Neural cell (in vitro differentiated cells): ENCODE measurements at regions not wholly inside any gene's neighbourhood (a gene's known extent, or its start where the extent isn't known, plus 50 kb on each side); places are given as distances from the start of the nearest gene placed in this dataset.

ENCODE experiments used
- H2AFZ ChIP-seq: fragments of 200-600, 300-800 bp; sonication (generic), shearing (Covaris generic); 2 replicates; pipeline ENCODE4 v1.6.0; 2014; ENCODE audit warnings: low read depth, mild to moderate bottlenecking, antibody characterized with exemption, low read length, moderate library complexity
- H3F3A ChIP-seq: fragments of 200-600 bp; shearing (Covaris generic); 2 replicates; pipeline ENCODE4 v1.6.1; 2016; ENCODE audit warnings: mild to moderate bottlenecking, moderate library complexity, mixed read lengths, antibody characterized with exemption, low read length; ENCODE audit not compliant: insufficient read depth, poor library complexity, severe bottlenecking
- H3K27ac ChIP-seq: fragments of 200-600, 300-800 bp; sonication (generic), shearing (Covaris generic); 2 replicates; pipeline ENCODE4 v1.5.1; 2014; ENCODE audit warnings: mild to moderate bottlenecking, low read length, moderate library complexity
- H3K27me3 ChIP-seq: fragments of 300-800, 200-600 bp; sonication (generic), shearing (Covaris generic); 2 replicates; pipeline ENCODE4 v1.6.0; 2014; ENCODE audit warnings: mild to moderate bottlenecking, low read depth, low read length, moderate library complexity; ENCODE audit not compliant: insufficient read depth
- H3K36me3 ChIP-seq: fragments of 300-800, 200-600 bp; sonication (generic), shearing (Covaris generic); 2 replicates; pipeline ENCODE4 v1.5.1; 2014; ENCODE audit warnings: mild to moderate bottlenecking, antibody characterized with exemption, low read length, moderate library complexity; ENCODE audit not compliant: insufficient read depth
- H3K4me2 ChIP-seq: fragments of 300-800, 200-600 bp; sonication (generic), shearing (Covaris generic); 2 replicates; pipeline ENCODE4 v1.6.0; 2014; ENCODE audit warnings: mild to moderate bottlenecking, low read length
- H3K4me3 ChIP-seq: fragments of 300-800, 200-600 bp; sonication (generic), shearing (Covaris generic); 2 replicates; pipeline ENCODE4 v1.5.1; 2014; ENCODE audit warnings: mild to moderate bottlenecking, low read length, moderate library complexity
- H3K79me2 ChIP-seq: fragments of 200-600 bp; shearing (Covaris generic); replicated peaks from 2 replicates; pipeline ENCODE4 v1.6.0; 2014; ENCODE audit warnings: mild to moderate bottlenecking, low read length, moderate library complexity; ENCODE audit not compliant: insufficient read depth
- H3K9ac ChIP-seq: fragments of 300-800, 200-600 bp; sonication (generic), shearing (Covaris generic); 2 replicates; pipeline ENCODE4 v1.6.1; 2016; ENCODE audit warnings: mild to moderate bottlenecking, low read length, mixed read lengths
- H3K9me2 ChIP-seq: fragments of 200-600 bp; shearing (Covaris generic); 2 replicates; pipeline ENCODE4 v1.6.1; 2016; ENCODE audit warnings: mild to moderate bottlenecking, low read length, mixed read lengths; ENCODE audit not compliant: insufficient read depth
- H3K9me3 ChIP-seq: fragments of 200-600, 300-800 bp; sonication (generic), shearing (Covaris generic); 2 replicates; pipeline ENCODE4 v1.6.1; 2016; ENCODE audit warnings: mild to moderate bottlenecking, mixed run types, low read length, moderate library complexity, mixed read lengths
- H4K20me1 ChIP-seq: fragments of 200-600 bp; shearing (Covaris generic); 2 replicates; pipeline ENCODE4 v1.6.1; 2016; ENCODE audit warnings: mild to moderate bottlenecking, mixed run types; ENCODE audit not compliant: insufficient read depth
- EP300 ChIP-seq: fragments of 450-650 bp; conservative IDR thresholded peaks from 2 replicates; pipeline ENCODE4 v1.6.1; 2014; ENCODE audit warnings: antibody characterized with exemption, mild to moderate bottlenecking, moderate library complexity; ENCODE audit not compliant: poor library complexity, severe bottlenecking
- EZH2 ChIP-seq: fragments of 200-600, 300-800 bp; shearing (Covaris generic), sonication (generic); IDR thresholded peaks from 2 replicates; pipeline ENCODE4 v1.6.1; 2014; ENCODE audit warnings: antibody characterized with exemption, low read length, borderline replicate concordance, mild to moderate bottlenecking; ENCODE audit not compliant: insufficient read depth, poor library complexity, severe bottlenecking
- MXI1 ChIP-seq: fragments of 450-650 bp; conservative IDR thresholded peaks from 2 replicates; pipeline ENCODE4 v1.6.1; 2014; ENCODE audit warnings: antibody characterized with exemption, mild to moderate bottlenecking; ENCODE audit not compliant: poor library complexity, severe bottlenecking
- POLR2AphosphoS5 ChIP-seq: IDR thresholded peaks from 2 replicates; pipeline ENCODE4 v1.6.1; 2012
- RAD21 ChIP-seq: fragments of 450-650 bp; conservative IDR thresholded peaks from 2 replicates; pipeline ENCODE4 v1.6.1; 2014; ENCODE audit warnings: antibody characterized with exemption, mild to moderate bottlenecking, moderate library complexity
- SMC3 ChIP-seq: fragments of 450-650 bp; conservative IDR thresholded peaks from 2 replicates; pipeline ENCODE4 v1.6.1; 2014; ENCODE audit warnings: antibody characterized with exemption, mild to moderate bottlenecking, moderate library complexity; ENCODE audit not compliant: poor library complexity
- TAF1 ChIP-seq: IDR thresholded peaks from 2 replicates; pipeline ENCODE4 v1.6.1; 2012; ENCODE audit warnings: low read depth
- TF ChIP-seq, protein P1 (sequence below): fragments of 450-650 bp; IDR thresholded peaks from 2 replicates; pipeline ENCODE4 v1.5.1; 2014; ENCODE audit warnings: antibody characterized with exemption, mild to moderate bottlenecking, moderate library complexity; ENCODE audit not compliant: poor library complexity, severe bottlenecking
- TF ChIP-seq, protein P2 (sequence below): IDR thresholded peaks from 2 replicates; pipeline ENCODE4 v1.6.1; 2012; ENCODE audit warnings: borderline replicate concordance

DNA sequence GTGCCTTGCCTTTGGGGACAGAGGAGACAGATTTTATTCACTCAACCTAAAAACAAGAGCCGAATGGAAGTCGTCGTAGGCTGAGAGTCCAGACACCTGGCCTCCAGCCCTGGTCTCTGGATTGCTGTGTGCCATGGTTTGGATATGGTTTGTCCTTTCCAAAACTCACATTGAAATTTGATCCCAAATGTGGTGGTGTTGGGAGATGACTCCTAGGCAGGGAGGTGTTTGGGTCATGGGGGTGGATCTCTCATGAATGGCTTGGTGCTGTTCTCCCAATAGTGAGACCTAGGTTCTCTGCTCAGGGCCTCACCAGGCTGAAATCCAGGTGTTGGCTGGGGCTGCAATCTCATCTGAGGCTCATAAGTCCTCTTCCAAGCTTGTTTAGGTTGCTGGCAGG lies 75.5 kb downstream of the FOXD2 start (continued):
- no peak for TF ChIP-seq TAF1

DNA sequence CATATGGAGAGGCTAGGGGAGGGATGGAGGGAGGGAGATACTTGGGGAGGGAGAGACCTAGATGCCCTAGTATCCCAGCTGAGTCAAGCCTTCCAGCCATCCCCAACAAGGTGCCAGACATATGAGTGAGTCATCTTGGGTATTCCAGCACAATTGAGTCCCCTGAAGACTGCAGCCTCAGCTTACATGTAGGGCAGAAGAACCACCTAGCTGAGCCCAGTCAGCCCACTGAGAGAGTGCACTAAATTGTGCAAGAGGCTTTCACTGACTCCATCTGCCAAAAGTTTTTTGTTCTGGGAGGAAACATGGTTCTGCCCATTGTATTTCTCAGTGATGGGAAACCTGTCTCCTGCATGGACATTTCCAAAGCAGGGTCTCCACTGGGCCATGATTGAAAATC lies 76.4 kb downstream of the FOXD2 start:
- H3K9ac ChIP-seq, result no peak overlapping the region
- H3K79me2 ChIP-seq, result no peaks in the 10 kb centered on the region
- H2AFZ ChIP-seq, result no peak overlapping the region
- peaks cover 14% of the 10 kb centered on the region for H3K27me3 ChIP-seq
- H3K9me3 ChIP-seq, result no peaks in the 10 kb centered on the region
- H3K4me2 ChIP-seq, result no peak overlapping the region
- no peak overlapping the region for H3K27ac ChIP-seq
- TF ChIP-seq EP300, result no peak
- no peak for TF ChIP-seq TAF1
- TF ChIP-seq, protein P1, sequence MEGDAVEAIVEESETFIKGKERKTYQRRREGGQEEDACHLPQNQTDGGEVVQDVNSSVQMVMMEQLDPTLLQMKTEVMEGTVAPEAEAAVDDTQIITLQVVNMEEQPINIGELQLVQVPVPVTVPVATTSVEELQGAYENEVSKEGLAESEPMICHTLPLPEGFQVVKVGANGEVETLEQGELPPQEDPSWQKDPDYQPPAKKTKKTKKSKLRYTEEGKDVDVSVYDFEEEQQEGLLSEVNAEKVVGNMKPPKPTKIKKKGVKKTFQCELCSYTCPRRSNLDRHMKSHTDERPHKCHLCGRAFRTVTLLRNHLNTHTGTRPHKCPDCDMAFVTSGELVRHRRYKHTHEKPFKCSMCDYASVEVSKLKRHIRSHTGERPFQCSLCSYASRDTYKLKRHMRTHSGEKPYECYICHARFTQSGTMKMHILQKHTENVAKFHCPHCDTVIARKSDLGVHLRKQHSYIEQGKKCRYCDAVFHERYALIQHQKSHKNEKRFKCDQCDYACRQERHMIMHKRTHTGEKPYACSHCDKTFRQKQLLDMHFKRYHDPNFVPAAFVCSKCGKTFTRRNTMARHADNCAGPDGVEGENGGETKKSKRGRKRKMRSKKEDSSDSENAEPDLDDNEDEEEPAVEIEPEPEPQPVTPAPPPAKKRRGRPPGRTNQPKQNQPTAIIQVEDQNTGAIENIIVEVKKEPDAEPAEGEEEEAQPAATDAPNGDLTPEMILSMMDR, result no peak
- TF ChIP-seq RAD21, result no peak
- TF ChIP-seq SMC3, result no peak
- TF ChIP-seq, protein P2, sequence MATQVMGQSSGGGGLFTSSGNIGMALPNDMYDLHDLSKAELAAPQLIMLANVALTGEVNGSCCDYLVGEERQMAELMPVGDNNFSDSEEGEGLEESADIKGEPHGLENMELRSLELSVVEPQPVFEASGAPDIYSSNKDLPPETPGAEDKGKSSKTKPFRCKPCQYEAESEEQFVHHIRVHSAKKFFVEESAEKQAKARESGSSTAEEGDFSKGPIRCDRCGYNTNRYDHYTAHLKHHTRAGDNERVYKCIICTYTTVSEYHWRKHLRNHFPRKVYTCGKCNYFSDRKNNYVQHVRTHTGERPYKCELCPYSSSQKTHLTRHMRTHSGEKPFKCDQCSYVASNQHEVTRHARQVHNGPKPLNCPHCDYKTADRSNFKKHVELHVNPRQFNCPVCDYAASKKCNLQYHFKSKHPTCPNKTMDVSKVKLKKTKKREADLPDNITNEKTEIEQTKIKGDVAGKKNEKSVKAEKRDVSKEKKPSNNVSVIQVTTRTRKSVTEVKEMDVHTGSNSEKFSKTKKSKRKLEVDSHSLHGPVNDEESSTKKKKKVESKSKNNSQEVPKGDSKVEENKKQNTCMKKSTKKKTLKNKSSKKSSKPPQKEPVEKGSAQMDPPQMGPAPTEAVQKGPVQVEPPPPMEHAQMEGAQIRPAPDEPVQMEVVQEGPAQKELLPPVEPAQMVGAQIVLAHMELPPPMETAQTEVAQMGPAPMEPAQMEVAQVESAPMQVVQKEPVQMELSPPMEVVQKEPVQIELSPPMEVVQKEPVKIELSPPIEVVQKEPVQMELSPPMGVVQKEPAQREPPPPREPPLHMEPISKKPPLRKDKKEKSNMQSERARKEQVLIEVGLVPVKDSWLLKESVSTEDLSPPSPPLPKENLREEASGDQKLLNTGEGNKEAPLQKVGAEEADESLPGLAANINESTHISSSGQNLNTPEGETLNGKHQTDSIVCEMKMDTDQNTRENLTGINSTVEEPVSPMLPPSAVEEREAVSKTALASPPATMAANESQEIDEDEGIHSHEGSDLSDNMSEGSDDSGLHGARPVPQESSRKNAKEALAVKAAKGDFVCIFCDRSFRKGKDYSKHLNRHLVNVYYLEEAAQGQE, result no peak
- no peak for TF ChIP-seq EZH2
- TF ChIP-seq POLR2AphosphoS5, result no peak
- TF ChIP-seq MXI1, result no peak
- no peaks in the 10 kb centered on the region for H3F3A ChIP-seq
- no peak overlapping the region for H3K4me3 ChIP-seq
- H4K20me1 ChIP-seq, result no peaks in the 10 kb centered on the region
- H3K9me2 ChIP-seq, result no peaks in the 10 kb centered on the region
- no peaks in the 10 kb centered on the region for H3K36me3 ChIP-seq

DNA sequence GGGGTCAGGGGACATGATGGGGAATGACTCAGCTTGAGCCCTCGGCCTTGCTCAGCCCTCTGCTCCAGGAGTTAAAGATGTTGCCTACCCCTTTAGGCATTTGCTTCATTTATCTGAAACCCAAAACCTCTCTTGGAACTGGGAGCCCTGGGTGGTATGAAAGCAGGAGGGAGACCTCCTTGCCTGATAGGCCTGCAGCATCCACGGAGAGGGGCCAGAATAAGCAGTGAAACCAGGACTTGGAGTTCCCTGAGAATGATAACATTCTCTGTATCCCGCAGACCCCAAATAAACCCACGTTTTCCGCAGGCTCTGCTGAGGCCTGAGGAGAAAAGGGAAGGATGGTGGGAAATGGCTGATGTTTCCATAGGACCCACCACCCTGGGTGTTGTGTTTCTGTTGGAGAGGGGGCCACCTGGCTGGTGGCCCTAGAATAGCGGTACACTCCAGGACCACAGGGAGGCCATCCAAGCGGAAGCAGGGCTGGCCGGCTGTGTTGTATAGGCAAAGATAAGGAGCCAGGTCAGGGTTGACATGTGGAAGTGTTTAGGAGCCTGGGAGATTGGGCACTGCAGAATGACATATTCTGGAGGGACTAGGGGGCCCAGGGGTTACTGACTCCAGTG lies 77.4 kb downstream of the FOXD2 start:
- Histone ChIP-seq H3K9me2 (no peaks in the 10 kb centered on the region), H3K4me3 (no peak overlapping the region), H3K36me3 (no peaks in the 10 kb centered on the region), H3K27me3 (peaks cover 4% of the 10 kb centered on the region), H4K20me1 (no peaks in the 10 kb centered on the region), H3K79me2 (no peaks in the 10 kb centered on the region), H3F3A (no peaks in the 10 kb centered on the region), H3K4me2 (no peak overlapping the region), H3K27ac (no peak overlapping the region), H2AFZ (no peak overlapping the region), H3K9me3 (no peaks in the 10 kb centered on the region), H3K9ac (no peak overlapping the region)
- TF ChIP-seq TAF1, result no peak
- no peak for TF ChIP-seq EZH2
- no peak for TF ChIP-seq RAD21
- TF ChIP-seq, protein P2, result no peak
- no peak for TF ChIP-seq POLR2AphosphoS5
- TF ChIP-seq EP300, result no peak
- no peak for TF ChIP-seq SMC3
- TF ChIP-seq MXI1, result no peak
- TF ChIP-seq, protein P1, result no peak
